ENCODE measurements at regions not wholly inside any gene's neighbourhood (a gene's known extent, or its start where the extent isn't known, plus 50 kb on each side); places are given as distances from the start of the nearest gene placed in this dataset.
"Not testable (repeated sequence)": the region's sequence is repeated elsewhere in the genome, so short reads cannot be mapped to it uniquely, and the experiment has no call there.

DNA sequence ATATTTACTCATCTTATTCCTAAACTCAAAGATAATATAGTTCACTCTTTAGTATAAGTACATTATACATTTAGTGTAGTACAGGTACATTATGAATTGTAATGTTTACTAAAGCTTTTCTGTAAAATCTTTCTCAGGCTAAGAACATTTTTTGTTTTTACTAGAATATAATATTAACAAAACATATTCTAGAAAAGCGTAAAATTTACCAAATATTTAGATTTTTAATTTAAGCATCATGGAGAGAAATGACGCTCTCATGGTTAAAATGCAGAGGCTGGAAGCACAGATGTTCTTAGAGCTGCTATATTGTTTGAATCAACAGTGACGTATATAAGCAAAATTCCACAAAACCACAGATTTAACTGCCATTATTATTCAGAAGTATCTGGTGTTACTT is 54.7 kb upstream of the NBPF15 start:
- DNase-seq = not testable (repeated sequence)

DNA sequence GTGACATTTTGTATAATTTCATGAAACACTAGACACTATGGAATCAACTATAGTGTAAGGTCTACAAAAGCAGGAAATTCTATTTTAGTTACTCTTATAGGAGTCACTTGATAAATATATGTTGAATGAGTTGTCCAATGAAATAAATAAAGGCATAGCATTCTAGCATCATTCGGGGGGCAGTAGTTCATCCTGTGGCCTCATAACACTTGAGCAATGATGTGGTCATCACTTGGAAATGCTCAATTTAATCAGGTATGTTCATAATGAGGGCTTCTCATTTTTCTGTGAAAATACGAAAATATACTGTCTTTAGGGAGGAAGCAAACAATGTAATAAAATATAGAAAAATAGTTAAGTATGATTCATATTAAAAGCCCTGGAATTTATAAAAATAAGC is 55.4 kb upstream of the NBPF15 start:
- not testable (repeated sequence) for DNase-seq

DNA sequence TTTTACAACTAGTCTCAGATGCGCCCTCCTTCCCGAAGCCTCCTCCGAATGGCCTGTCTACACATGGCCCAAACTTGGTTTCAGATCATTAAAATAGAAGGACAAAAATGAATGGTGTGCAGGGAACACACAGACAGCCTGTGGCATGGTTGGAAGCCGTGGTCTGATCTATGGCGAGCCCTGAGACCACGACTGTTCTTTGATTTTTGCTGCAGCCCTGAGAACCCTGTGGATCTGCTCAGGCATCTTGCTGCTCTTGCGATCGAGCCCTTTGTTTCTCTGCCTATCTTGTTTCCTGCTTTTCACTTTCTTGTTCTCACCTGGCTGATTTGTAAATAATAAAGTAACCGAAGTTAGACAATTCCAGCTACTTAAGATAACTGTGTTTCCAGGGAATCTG is 57.0 kb upstream of the NBPF15 start:
- not testable (repeated sequence) for DNase-seq

DNA sequence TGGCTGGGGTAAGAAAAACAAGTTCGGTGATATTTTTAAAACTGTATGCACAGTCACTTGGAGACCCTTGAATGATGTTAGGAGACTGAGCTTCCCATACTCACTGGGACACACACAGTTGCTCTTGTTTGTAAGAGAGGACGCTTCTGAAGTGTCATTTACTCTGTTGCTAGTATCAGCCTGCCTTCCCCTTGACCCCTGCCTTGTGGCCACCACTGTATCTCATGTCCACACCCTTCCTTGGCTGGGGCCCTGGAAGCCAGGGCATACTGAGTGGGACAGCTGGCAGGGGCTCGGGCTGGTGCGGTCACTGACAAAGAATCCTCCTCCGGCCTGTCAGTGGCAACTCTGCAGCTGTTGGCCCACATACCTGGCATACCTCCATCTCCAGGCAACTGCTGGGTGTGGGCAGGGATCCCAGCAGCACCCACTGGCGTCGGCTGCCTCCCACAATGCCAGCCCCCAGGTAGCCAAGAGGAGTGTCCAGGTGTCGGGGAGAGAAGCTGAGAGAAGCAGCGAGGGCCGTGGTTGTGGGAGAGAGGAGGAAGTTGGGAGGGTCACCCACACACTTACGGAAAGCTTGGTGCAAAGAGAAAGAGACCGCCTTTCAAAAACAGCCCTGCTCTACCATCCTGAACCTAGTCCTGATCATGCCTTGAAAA is 58.2 kb upstream of the NBPF15 start:
- DNase-seq = peak in 1 of 2 experiments; percentile 2

DNA sequence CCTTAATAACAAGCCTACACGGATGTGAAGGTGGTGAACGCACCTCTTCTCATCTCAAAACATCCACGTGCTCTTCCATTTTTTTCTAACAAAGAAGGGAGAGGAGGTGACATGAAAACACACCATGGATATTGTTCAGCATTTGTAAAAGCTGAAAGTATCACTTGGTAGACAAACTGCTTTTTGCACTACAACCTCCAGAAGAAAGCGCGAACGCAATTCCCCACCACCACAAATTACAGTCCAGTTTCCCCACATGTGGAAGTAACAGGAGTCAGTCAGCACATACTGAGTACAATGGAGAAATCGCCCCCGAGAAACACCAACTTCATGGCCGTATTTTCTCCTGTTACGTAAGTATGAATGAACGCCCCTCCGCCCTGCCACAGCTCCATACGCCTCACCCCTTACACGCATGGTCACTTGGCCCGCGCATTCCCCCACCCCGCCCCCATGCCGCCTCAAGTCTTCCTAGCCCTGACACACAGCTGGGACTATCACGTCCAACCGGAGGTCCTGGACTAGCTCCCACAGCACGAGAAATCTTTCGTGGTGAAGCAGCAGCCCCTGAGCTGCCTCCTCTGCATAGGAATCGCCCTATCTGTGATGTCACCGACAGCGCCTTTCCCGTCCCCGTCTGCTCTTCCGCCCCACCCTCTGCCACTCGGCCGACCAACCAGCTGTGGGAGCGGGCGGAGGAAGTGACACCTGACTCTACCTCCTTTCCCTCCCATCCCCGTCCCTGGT is 62.4 kb upstream of the NBPF15 start:
- DNase-seq = not testable (repeated sequence)

DNA sequence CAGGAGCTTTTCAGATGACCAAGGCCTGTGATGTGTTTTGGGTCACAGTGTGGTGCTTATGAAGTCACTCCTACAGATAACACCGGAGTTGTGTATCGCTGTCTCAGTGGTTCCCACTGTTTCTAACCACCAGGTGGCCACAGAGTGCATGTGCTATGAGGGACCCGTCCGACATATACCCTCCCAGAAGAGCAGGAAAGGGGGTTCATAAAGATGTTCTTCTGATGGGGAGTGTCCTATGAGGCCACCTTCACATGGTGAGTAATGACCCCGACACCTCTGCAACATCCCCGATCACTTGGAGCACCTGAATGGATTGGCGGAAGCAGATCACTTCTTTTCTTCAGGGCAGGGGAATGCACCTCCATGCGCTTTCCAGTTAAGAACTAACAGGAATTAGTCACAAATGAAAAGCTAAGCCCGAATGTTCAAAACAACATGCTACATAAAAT is 60.5 kb upstream of the PPIAL4F start:
- not testable (repeated sequence) for DNase-seq

DNA sequence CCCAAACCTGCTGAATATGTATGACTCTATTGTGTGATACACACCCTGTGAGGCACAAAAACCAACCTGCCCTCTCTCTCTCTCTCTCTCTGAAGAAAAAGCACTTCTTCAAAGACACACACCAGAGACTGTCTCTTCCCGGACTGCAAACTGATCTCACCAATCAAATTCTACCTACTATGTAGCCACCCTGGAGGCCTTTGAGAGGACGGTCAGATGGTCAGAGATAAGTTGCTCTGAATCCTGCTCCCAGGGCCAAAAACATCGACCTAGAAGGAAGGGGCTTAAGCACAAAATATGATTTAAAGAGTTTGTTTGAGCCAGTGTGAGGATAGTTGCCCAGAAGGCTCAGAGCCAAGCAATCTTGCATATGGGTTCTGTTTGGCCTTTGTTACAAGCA is 59.2 kb upstream of the PPIAL4F start:
- DNase-seq = not testable (repeated sequence)

DNA sequence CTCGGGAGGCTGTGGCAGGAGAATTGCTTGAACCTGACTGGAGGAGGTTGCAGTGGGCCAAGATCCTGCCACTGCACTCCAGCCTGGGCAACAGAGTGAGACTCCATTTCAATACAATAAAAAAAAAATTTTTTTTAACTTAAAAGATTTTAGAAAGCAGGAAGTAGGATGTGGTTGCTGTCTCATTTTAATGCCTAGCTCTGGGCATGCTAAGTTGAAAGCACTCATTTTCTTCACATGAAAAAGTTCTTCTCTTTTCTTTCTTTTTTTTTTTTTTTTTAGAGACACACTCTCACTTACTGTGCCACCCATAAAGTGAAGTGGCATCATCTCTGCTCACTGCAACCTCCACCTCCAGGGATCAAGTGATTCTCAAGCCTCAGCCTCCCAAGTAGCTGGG is 58.4 kb upstream of the PPIAL4F start:
- DNase-seq = not testable (repeated sequence)

DNA sequence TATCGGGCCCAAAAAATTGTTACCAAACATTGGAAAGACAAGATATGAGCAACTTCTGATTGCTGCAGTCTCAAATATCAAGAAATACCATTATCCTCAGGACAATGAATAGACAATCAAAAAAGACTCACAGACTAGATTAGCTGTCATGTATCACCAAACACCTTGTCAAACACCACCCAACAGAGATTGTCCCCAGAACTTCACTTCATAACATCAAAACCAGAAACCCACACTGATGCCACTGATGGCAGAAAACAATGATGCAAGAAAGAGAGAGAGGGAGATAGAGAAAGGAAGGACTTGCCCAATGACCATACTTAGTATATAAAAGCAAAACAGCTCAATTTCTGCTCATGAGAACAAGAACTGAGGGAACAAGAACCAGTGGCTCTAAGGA is 56.0 kb upstream of the PPIAL4F start:
- DNase-seq = not testable (repeated sequence)

DNA sequence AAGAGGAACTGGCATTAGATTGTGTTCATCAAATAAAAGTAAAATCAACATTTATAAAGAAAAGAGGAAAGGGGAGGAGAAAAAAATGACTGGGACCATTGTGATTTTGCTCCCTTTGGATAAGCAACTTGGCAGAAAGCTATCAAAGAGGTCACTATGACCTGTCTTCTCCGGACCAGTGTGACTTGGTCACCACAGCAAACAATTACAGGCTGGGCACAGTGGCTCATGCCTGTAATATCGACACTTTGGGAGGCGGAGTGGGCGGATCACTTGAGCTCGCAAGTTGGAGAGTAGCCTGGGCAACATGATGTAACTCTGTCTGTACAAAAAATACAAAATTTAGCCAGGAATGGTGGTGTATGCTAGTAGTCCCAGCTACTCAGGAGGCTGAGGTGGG is 55.5 kb upstream of the PPIAL4F start:
- DNase-seq = not testable (repeated sequence)

DNA sequence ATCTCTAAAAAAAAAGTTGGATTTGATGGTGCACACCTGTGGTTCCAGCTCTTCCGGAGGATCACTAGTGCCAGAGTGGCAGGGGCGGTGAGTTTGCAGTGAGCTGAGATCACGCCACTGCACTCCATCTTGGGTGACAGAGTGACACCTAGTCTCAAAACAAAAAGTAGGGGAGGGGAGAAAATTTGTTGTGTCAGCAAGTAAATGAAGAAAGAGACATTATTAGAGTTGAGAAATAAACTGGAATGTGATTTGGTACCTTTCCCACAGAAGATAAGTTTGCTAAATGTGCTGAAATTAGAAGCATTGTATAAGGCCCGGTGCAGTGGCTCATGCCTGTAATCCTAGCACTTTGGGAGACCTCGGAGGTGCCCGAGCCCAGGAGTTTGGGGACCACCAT is 54.0 kb upstream of the PPIAL4F start:
- DNase-seq = not testable (repeated sequence)

DNA sequence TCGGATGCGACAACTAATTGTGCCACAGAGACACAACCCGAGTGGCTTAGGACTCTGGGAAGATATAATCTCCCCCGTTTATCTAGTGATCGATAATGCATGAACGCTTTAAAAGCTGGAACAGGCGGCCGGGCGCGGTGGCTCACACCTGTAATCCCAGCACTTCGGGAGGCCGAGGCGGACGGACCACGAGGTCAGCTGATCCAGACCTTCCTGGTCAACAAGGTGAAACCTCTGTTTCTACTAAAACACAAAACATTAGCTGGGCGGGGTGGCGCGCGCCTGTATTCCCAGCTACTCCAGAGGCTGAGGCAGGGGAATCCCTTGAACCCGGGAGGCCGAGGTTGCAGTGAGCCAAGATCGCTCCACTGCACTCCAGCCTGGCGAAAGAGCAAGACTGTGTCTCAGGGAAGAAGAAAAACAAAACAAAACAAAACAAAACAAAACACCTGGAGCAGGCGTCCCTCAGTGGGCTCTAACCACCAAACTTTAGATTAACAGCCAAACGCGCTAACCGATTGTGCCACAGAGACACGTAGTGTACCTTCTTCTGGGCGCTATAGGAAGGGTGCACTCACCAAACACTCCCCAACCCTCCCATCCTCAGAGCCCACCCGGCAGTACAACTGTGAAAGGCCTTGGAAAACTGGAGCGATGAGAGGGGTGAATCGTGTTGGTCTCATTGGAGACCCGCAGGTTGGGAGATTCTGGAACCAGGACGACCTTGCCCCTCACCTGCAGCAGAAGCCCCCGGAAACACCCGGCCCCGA is 53.3 kb upstream of the PPIAL4F start:
- DNase-seq = not testable (repeated sequence)

Measured in SW 1271 (cell line).